WTC11 (cell line): ENCODE measurements at regions not wholly inside any gene's neighbourhood (a gene's known extent, or its start where the extent isn't known, plus 50 kb on each side); places are given as distances from the start of the nearest gene placed in this dataset.

Experiments used
- ATAC-seq: fragments of 200-7000 bp; cut with Tn5 transposase; 2 replicates; pipeline ENCODE4 v1.10.0; 2021; ENCODE audit warnings: mild to moderate bottlenecking, moderate library complexity
- CTCF ChIA-PET: fragments of 300-600 bp; sonication (Branson Sonifier 250); formaldehyde crosslinking; loops from one replicate; lab custom pipeline; 2021; ENCODE audit warnings: antibody characterized with exemption; lab: Charles Lee
- POLR2A ChIA-PET: fragments of 350-600 bp; sonication (Branson Sonifier 250); formaldehyde crosslinking; loops from one replicate; lab custom pipeline; 2021; ENCODE audit warnings: antibody characterized with exemption; lab: Charles Lee
- DNase-seq: peaks from one replicate; pipeline ENCODE4 v3.0.0; 2021; ENCODE audit warnings: low spot score
- H3K27ac Mint-ChIP-seq: 2 replicates; pipeline ENCODE4 v1.8.0; 2021; ENCODE audit warnings: mixed read lengths
- H3K27me3 Mint-ChIP-seq: 2 replicates; pipeline ENCODE4 v1.8.0; 2021; ENCODE audit warnings: low read depth, mild to moderate bottlenecking, moderate library complexity, mixed read lengths
- H3K36me3 Mint-ChIP-seq: 2 replicates; pipeline ENCODE4 v1.8.0; 2021; ENCODE audit warnings: mixed read lengths
- H3K4me1 Mint-ChIP-seq: 2 replicates; pipeline ENCODE4 v1.8.0; 2022; ENCODE audit warnings: mixed read lengths
- H3K4me3 Mint-ChIP-seq: 2 replicates; pipeline ENCODE4 v1.8.0; 2021; ENCODE audit warnings: mild to moderate bottlenecking, moderate library complexity, mixed read lengths
- H3K9me3 Mint-ChIP-seq: 2 replicates; pipeline ENCODE4 v1.8.0; 2021; ENCODE audit warnings: mixed read lengths
- IRF1 ChIP-seq: sonication (generic); formaldehyde crosslinking; IDR thresholded peaks from 2 replicates; pipeline ENCODE4 v1.8.0; 2023; ENCODE audit warnings: missing genetic modification reagents
- IRF2 ChIP-seq: sonication (generic); formaldehyde crosslinking; IDR thresholded peaks from 2 replicates; pipeline ENCODE4 v1.8.0; 2022; ENCODE audit warnings: low read depth, missing genetic modification reagents, borderline replicate concordance
- NFE2L1 ChIP-seq: sonication (generic); formaldehyde crosslinking; IDR thresholded peaks from 2 replicates; pipeline ENCODE4 v1.8.1; 2023; ENCODE audit warnings: missing genetic modification reagents
- PREB ChIP-seq: sonication (generic); formaldehyde crosslinking; IDR thresholded peaks from 2 replicates; pipeline ENCODE4 v1.8.1; 2022; ENCODE audit warnings: mild to moderate bottlenecking, missing genetic modification reagents, moderate library complexity, borderline replicate concordance
- SMAD3 ChIP-seq: sonication (generic); formaldehyde crosslinking; IDR thresholded peaks from 2 replicates; pipeline ENCODE4 v1.8.0; 2022; ENCODE audit warnings: missing genetic modification reagents, mild to moderate bottlenecking, borderline replicate concordance
- SP1 ChIP-seq: sonication (generic); formaldehyde crosslinking; conservative IDR thresholded peaks from 2 replicates; pipeline ENCODE4 v1.8.1; 2022; ENCODE audit warnings: missing genetic modification reagents
- ZNF219 ChIP-seq: sonication (generic); formaldehyde crosslinking; IDR thresholded peaks from 2 replicates; pipeline ENCODE4 v1.8.0; 2023; ENCODE audit warnings: missing genetic modification reagents, mild to moderate bottlenecking, borderline replicate concordance
- ZNF232 ChIP-seq: sonication (generic); formaldehyde crosslinking; IDR thresholded peaks from 2 replicates; pipeline ENCODE4 v1.8.0; 2022; ENCODE audit warnings: mild to moderate bottlenecking, missing genetic modification reagents
- ZNF396 ChIP-seq: fragments of 250-450 bp; sonication (Bioruptor Pico); IDR thresholded peaks from 2 replicates; pipeline ENCODE4 v1.8.0; 2021; ENCODE audit warnings: mild to moderate bottlenecking, moderate library complexity, borderline replicate concordance
- TF ChIP-seq, protein P1 (sequence below): sonication (generic); formaldehyde crosslinking; IDR thresholded peaks from 2 replicates; pipeline ENCODE4 v1.8.1; 2023; ENCODE audit warnings: mild to moderate bottlenecking, moderate library complexity, missing genetic modification reagents
- TF ChIP-seq, protein P2 (sequence below): sonication (generic); formaldehyde crosslinking; IDR thresholded peaks from 2 replicates; pipeline ENCODE4 v1.8.0; 2023; ENCODE audit warnings: mild to moderate bottlenecking, missing genetic modification reagents
- TF ChIP-seq, protein P3 (sequence below): fragments of 250-450 bp; sonication (Bioruptor Pico); IDR thresholded peaks from 2 replicates; pipeline ENCODE4 v1.8.0; 2021; ENCODE audit warnings: mild to moderate bottlenecking

GRCh38 chr9:129422843-129423192 lies 198.1 kb downstream of the C9orf50 start:
- TF ChIP-seq, protein P1, sequence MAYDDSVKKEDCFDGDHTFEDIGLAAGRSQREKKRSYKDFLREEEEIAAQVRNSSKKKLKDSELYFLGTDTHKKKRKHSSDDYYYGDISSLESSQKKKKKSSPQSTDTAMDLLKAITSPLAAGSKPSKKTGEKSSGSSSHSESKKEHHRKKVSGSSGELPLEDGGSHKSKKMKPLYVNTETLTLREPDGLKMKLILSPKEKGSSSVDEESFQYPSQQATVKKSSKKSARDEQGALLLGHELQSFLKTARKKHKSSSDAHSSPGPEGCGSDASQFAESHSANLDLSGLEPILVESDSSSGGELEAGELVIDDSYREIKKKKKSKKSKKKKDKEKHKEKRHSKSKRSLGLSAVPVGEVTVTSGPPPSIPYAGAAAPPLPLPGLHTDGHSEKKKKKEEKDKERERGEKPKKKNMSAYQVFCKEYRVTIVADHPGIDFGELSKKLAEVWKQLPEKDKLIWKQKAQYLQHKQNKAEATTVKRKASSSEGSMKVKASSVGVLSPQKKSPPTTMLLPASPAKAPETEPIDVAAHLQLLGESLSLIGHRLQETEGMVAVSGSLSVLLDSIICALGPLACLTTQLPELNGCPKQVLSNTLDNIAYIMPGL (CRISPR knock-in tag): no peak
- TF ChIP-seq ZNF219 (CRISPR knock-in tag) (no peak), SP1 (CRISPR knock-in tag) (no peak), IRF1 (CRISPR knock-in tag) (no peak), ZNF232 (CRISPR knock-in tag) (no peak), IRF2 (CRISPR knock-in tag) (no peak), ZNF396 (CRISPR knock-in tag) (no peak), SMAD3 (CRISPR knock-in tag) (no peak)
- TF ChIP-seq, protein P2, sequence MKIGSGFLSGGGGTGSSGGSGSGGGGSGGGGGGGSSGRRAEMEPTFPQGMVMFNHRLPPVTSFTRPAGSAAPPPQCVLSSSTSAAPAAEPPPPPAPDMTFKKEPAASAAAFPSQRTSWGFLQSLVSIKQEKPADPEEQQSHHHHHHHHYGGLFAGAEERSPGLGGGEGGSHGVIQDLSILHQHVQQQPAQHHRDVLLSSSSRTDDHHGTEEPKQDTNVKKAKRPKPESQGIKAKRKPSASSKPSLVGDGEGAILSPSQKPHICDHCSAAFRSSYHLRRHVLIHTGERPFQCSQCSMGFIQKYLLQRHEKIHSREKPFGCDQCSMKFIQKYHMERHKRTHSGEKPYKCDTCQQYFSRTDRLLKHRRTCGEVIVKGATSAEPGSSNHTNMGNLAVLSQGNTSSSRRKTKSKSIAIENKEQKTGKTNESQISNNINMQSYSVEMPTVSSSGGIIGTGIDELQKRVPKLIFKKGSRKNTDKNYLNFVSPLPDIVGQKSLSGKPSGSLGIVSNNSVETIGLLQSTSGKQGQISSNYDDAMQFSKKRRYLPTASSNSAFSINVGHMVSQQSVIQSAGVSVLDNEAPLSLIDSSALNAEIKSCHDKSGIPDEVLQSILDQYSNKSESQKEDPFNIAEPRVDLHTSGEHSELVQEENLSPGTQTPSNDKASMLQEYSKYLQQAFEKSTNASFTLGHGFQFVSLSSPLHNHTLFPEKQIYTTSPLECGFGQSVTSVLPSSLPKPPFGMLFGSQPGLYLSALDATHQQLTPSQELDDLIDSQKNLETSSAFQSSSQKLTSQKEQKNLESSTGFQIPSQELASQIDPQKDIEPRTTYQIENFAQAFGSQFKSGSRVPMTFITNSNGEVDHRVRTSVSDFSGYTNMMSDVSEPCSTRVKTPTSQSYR (CRISPR knock-in tag): no peak
- TF ChIP-seq, protein P3, sequence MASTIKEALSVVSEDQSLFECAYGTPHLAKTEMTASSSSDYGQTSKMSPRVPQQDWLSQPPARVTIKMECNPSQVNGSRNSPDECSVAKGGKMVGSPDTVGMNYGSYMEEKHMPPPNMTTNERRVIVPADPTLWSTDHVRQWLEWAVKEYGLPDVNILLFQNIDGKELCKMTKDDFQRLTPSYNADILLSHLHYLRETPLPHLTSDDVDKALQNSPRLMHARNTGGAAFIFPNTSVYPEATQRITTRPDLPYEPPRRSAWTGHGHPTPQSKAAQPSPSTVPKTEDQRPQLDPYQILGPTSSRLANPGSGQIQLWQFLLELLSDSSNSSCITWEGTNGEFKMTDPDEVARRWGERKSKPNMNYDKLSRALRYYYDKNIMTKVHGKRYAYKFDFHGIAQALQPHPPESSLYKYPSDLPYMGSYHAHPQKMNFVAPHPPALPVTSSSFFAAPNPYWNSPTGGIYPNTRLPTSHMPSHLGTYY (CRISPR knock-in tag): no peak
- Mint-ChIP-seq H3K9me3 (no peaks in the 10 kb centered on the region), H3K36me3 (no peaks in the 10 kb centered on the region), H3K4me3 (no peak overlapping the region), H3K27ac (no peak overlapping the region), H3K4me1 (peaks cover 10% of the 10 kb centered on the region; the same call in 1 of the 2 replicates), H3K27me3 (peaks cover 6% of the 10 kb centered on the region; the same call in 1 of the 2 replicates)
- DNase-seq: no peak
- ATAC-seq: peak; percentile 39
- ChIA-PET CTCF (interaction anchor here (0.6 to 1.2 kb wide), 5 partner anchors 39 to 284 kb away, joined by 3 to 5 read pairs (median 3); no protein-coding TSS in a partner anchor), POLR2A (no interaction called here)

DNA sequence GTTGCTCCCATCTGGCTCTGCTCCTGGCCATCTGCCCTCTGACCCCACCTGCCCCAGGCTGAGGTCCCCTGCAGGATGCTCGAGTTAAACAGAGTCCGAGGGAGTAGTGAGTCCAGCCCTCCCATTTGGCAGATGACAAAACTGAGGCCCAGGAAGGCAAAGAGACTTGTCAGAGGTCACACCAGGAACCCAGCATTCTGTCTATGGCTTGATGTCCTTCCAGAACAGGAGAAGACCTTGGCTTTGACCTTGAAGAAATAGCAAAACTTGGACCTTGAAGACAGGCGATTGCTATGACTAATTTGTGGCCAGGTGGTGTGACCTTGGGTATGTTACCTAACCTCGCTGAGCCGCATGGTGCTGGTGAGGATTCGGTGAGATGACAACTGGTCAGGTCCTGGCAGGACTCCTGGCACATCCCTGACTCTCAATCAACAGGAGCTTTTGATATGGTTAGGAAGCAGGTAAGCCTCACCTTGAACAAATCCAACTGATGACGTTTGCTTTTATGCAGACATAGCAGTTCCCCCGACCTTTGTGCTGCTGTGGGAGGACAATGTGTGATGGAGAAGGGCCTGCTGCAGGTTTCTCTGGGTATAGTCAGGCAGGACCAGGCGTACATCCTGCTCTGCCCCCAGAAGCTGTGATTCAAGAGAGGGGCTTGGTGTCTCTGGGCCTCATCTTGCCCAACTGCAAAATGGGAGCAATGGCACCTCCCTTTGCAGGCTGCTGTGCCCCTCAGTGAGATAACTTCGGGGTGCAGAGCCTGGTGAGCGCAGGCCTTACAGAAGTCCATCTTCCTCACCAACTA lies 198.7 kb downstream of the C9orf50 start:
- Mint-ChIP-seq H3K27me3 (peaks cover 3% of the 10 kb centered on the region; the same call in 1 of the 2 replicates), H3K9me3 (no peaks in the 10 kb centered on the region), H3K4me1 (peaks cover 10% of the 10 kb centered on the region; the same call in 1 of the 2 replicates), H3K4me3 (no peak overlapping the region), H3K27ac (no peak overlapping the region), H3K36me3 (no peaks in the 10 kb centered on the region)
- no peak for TF ChIP-seq ZNF219 (CRISPR knock-in tag)
- 0 out of 2 replicates have a peak, but pooled peaks have one; percentile 17 for TF ChIP-seq PREB (CRISPR knock-in tag)
- ChIA-PET POLR2A (no interaction called here), CTCF (interaction anchor here (0.6 to 1.2 kb wide), 6 partner anchors 40 to 683 kb away, joined by 3 to 5 read pairs (median 3); no protein-coding TSS in a partner anchor)
- DNase-seq (no peak), ATAC-seq (no peak)

DNA sequence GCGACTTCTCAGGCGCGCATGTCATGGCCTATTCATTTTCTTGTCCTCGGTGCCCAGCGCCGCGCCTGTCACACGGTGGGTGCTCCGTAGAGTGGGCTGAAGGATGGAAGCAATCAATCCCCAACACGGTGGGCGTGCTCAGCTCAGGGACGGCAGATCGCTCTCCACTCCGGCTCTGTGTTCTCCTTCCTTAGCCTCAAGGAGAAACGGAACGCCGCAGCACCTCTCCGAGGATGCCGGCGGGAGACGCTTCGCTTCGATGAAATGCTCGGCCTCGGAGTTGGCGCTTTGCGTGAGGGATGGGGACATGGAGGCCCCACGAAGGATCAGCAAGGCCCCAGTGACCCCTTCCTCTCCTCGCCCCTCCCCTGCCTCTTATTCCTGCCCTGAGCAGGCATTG lies 199.5 kb downstream of the C9orf50 start:
- Mint-ChIP-seq H3K9me3 (no peaks in the 10 kb centered on the region), H3K36me3 (no peaks in the 10 kb centered on the region), H3K27me3 (no peaks in the 10 kb centered on the region), H3K4me3 (no peak overlapping the region), H3K27ac (no peak overlapping the region), H3K4me1 (peaks cover 14% of the 10 kb centered on the region)
- POLR2A ChIA-PET: interaction anchor here (0.5 to 0.9 kb wide), 2 partner anchors 175 to 943 kb away, joined by 3 read pairs; no protein-coding TSS in a partner anchor
- ATAC-seq: no peak
- no peak for TF ChIP-seq NFE2L1
- CTCF ChIA-PET: interaction anchor here (0.6 to 1.1 kb wide), 5 partner anchors 30 to 682 kb away, joined by 3 read pairs; no protein-coding TSS in a partner anchor
- DNase-seq: no peak
